Lung (tissue), 11 donors: ENCODE measurements at regions not wholly inside any gene's neighbourhood (a gene's known extent, or its start where the extent isn't known, plus 50 kb on each side); places are given as distances from the start of the nearest gene placed in this dataset.

Source experiments
- ATAC-seq: fragments of 200-7000 bp; cut with Tn5 transposase; one replicate; pipeline ENCODE4 v1.9.1; 2020; ENCODE audit warnings: moderate number of reproducible peaks; ENCODE audit not compliant: insufficient read depth, low FRiP score
- DNase-seq, 3 donors: peaks; one replicate each; pipeline ENCODE4 v3.0.0-alpha.2; 2013 to 2017
- H3K27ac ChIP-seq, 2 donors: one replicate each; pipeline ENCODE4 v1.5.1; 2013; ENCODE audit warnings: mild to moderate bottlenecking in 2 of 2, moderate library complexity in 2 of 2, control low read depth in 1 of 2, inconsistent platforms in 1 of 2, low read depth in 1 of 2, low read length in 1 of 2
- H3K27me3 ChIP-seq, 3 donors: one replicate each; pipeline ENCODE4 v1.5.1; 2013; ENCODE audit warnings: low read length in 2 of 3; ENCODE audit not compliant: control insufficient read depth in 3 of 3, insufficient read depth in 3 of 3
- H3K36me3 ChIP-seq, 4 donors: one replicate each; pipeline ENCODE4 v1.5.1; 2013; ENCODE audit warnings: low read length in 4 of 4, mild to moderate bottlenecking in 1 of 4, moderate library complexity in 1 of 4; ENCODE audit not compliant: control insufficient read depth in 4 of 4, insufficient read depth in 4 of 4
- H3K4me1 ChIP-seq, 5 donors: one replicate each; pipeline ENCODE4 v1.5.1; 2013; ENCODE audit warnings: low read length in 5 of 5, mild to moderate bottlenecking in 2 of 5, moderate library complexity in 1 of 5; ENCODE audit not compliant: control insufficient read depth in 5 of 5, insufficient read depth in 5 of 5
- H3K4me3 ChIP-seq: one replicate; pipeline ENCODE4 v1.5.1; 2013; ENCODE audit warnings: mild to moderate bottlenecking, control low read depth, moderate library complexity
- H3K9ac ChIP-seq, 2 donors: one replicate each; pipeline ENCODE4 v1.5.1; 2013; ENCODE audit warnings: low read length in 2 of 2, control low read depth in 1 of 2; ENCODE audit not compliant: insufficient read depth in 1 of 2
- H3K9me3 ChIP-seq, 4 donors: one replicate each; pipeline ENCODE4 v1.5.1; 2013; ENCODE audit warnings: low read length in 3 of 4, mild to moderate bottlenecking in 1 of 4, moderate library complexity in 1 of 4; ENCODE audit not compliant: control insufficient read depth in 4 of 4, insufficient read depth in 3 of 4
- WGBS, 2 donors: extraction: QIAGEN DNeasy Blood & Tissue Kit; methylation state at CpG; one replicate each; pipeline ENCODE4 v1.1.7; 2013; 5-methylcytosine and 5-hydroxymethylcytosine counted together
- TF ChIP-seq, protein P1 (sequence below): IDR thresholded peaks from 2 replicates; pipeline ENCODE4 v1.5.1; 2012; ENCODE audit warnings: mild to moderate bottlenecking; ENCODE audit errors: control extremely low read depth, extremely low read depth
- donor health status: control.
- donor health status: control.
- donor health status: Bipolar disorder and iron deficiency.
- donor health status: healthy.
- donor health status: DM: yes; HTN: yes; CAD: no.

- ATAC-seq (no peak), DNase-seq (no peak)
- Histone ChIP-seq H3K9me3 (no peaks in the 10 kb centered on the region), H3K9ac (no peak overlapping the region), H3K4me3 (no peak overlapping the region), H3K36me3 (no peaks in the 10 kb centered on the region), H3K27ac (no peak overlapping the region), H3K27me3 (no peaks in the 10 kb centered on the region), H3K4me1 (no peaks in the 10 kb centered on the region)
- TF ChIP-seq, protein P1, sequence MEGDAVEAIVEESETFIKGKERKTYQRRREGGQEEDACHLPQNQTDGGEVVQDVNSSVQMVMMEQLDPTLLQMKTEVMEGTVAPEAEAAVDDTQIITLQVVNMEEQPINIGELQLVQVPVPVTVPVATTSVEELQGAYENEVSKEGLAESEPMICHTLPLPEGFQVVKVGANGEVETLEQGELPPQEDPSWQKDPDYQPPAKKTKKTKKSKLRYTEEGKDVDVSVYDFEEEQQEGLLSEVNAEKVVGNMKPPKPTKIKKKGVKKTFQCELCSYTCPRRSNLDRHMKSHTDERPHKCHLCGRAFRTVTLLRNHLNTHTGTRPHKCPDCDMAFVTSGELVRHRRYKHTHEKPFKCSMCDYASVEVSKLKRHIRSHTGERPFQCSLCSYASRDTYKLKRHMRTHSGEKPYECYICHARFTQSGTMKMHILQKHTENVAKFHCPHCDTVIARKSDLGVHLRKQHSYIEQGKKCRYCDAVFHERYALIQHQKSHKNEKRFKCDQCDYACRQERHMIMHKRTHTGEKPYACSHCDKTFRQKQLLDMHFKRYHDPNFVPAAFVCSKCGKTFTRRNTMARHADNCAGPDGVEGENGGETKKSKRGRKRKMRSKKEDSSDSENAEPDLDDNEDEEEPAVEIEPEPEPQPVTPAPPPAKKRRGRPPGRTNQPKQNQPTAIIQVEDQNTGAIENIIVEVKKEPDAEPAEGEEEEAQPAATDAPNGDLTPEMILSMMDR: no peak
Measured at GRCh38 chr4:96955691-96956090, 1115.8 kb downstream of the PDHA2 start.

DNA sequence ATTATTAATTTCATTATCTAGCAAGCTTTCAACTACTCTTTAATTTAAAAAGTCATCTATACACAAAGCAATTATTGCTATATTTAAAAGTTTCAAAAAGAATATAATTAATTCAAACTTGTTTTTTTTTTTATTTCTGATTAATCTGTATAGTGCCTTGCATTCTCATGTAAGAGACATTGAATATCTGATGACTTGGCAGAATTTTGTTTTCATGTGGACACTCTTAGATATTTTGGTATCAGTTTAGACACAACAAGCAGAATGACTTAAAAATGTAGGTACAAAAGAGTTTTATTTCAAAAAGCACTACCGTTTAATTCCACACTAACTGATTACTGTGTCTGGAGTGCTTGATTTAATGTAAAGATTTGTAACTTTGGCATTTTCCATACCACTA is 1129.6 kb downstream of the PDHA2 start:
- no peaks in the 10 kb centered on the region for H3K4me1 ChIP-seq
- no peak for ATAC-seq

GRCh38 chr4:96972920-96973319 is 1133.0 kb downstream of the PDHA2 start:
- no peak overlapping the region for H3K4me3 ChIP-seq
- no peaks in the 10 kb centered on the region for H3K4me1 ChIP-seq
- no peak overlapping the region for H3K27ac ChIP-seq
- no peak overlapping the region for H3K9ac ChIP-seq
- no peaks in the 10 kb centered on the region for H3K27me3 ChIP-seq
- DNase-seq (no peak), ATAC-seq (no peak)
- TF ChIP-seq, protein P1: no peak
- H3K9me3 ChIP-seq: no peaks in the 10 kb centered on the region
- 77 to 82% methylated on average over 4 of the region's 4 CpGs for WGBS, 2 donors
- H3K36me3 ChIP-seq: no peaks in the 10 kb centered on the region

More for the DNA sequence above, 1129.6 kb downstream of the PDHA2 start:
- no peak overlapping the region for H3K4me3 ChIP-seq
- TF ChIP-seq, protein P1: no peak
- H3K27ac ChIP-seq: no peak overlapping the region
- H3K9ac ChIP-seq: no peak overlapping the region
- H3K36me3 ChIP-seq: no peaks in the 10 kb centered on the region
- H3K27me3 ChIP-seq: no peaks in the 10 kb centered on the region
- no peak for DNase-seq
- WGBS, 2 donors: 84 to 93% methylated on average over 1 of the region's 1 CpG
- no peaks in the 10 kb centered on the region for H3K9me3 ChIP-seq

GRCh38 chr4:96974295-96974694 is 1134.4 kb downstream of the PDHA2 start:
- TF ChIP-seq, protein P1: no peak
- ATAC-seq: no peak
- no peaks in the 10 kb centered on the region for H3K9me3 ChIP-seq
- H3K36me3 ChIP-seq: no peaks in the 10 kb centered on the region
- H3K9ac ChIP-seq: no peak overlapping the region
- H3K4me3 ChIP-seq: no peak overlapping the region
- WGBS, 2 donors: 52 to 61% methylated on average over 2 of the region's 2 CpGs
- no peaks in the 10 kb centered on the region for H3K4me1 ChIP-seq
- peak in 1 of 3 donors; percentile 3 for DNase-seq
- H3K27ac ChIP-seq: no peak overlapping the region
- no peaks in the 10 kb centered on the region for H3K27me3 ChIP-seq
